ENCODE measurements at regions not wholly inside any gene's neighbourhood (a gene's known extent, or its start where the extent isn't known, plus 50 kb on each side); places are given as distances from the start of the nearest gene placed in this dataset.
A peak's percentile ranks its signal among the peaks of the same experiment; 100 is the strongest.
"Not testable (repeated sequence)": the region's sequence is repeated elsewhere in the genome, so short reads cannot be mapped to it uniquely, and the experiment has no call there.

- DNase-seq (ENCODE audit: low read depth, low spot score) = no peak
These were observed 51.3 kb upstream of the CADPS start for GRCh38 chr3:62926494-62926893.

GRCh38 chr3:62928256-62928655 lies 53.0 kb upstream of the CADPS start:
- DNase-seq (ENCODE audit: low read depth, low spot score) = no peak

GRCh38 chr3:62929771-62930170 lies 54.6 kb upstream of the CADPS start:
- DNase-seq (ENCODE audit: low read depth, low spot score) = no peak

DNA sequence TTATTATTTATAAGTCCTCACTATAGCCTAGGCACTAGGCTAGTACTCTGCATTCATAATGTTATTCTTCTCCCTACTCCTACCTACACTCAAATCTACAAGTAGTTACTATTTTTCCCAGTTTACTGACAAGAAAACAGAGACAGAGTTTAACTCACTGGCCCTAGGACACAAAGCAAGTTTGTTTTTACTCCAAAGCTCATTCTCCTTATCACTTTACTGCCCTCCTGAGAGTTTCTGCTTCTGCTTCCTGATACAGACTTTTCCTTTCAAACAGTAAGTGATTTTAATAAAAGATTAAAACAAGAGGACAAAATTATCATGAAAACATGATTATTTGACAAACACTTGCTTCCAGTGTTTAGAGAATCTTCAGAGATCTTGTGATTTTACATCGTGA lies 60.6 kb upstream of the CADPS start:
- no peak for DNase-seq (ENCODE audit: low read depth, low spot score)

DNA sequence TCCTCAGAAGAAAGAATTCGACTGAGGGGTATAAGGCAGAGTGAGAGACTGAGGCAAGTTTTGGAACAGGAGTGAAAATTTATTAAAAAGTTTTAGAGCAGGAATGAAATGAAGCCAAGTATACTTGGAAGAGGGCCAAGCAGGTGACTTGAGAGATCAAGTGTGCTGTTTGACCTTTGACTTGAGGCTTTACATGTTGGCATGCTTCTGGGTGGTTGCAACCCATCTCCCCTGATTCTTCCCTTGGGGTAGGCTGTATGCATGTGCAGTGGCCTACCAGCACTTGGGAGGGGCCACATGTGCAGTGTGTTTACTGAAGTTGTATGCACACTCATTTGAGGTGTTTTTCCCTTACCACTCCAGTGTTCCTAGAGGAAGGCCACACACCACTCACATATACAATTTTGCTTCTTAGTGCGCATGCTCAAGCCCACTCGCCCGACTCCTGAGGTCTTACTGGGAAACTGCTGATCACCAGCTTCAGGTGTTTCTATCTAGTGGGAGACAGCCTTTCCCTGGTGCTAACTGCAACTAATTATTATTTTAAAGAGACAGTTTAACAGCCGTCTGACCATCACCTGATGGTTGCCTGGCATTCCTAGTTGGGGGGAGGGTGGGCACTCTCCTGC lies 61.5 kb upstream of the CADPS start:
- no peak for DNase-seq (ENCODE audit: low read depth, low spot score)

DNA sequence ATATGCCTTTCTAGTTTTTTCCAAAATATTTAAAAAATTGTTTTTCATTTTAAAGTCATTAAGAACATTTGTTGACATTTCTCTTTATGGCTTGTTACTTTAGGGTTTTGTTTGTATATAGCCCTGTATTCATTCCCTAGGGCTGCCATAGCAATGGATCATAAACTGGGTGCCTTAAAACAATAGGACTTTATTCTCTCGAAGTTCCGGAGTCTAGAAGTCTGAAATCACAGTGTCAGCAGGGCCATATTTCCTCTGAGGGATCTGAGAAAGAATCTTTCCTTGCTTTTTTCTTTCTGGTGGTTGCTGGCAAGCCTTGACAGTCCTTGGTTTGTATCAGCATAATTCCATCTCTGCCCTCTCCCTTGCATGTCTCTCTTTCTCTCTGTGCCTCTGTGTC lies 63.4 kb upstream of the CADPS start:
- DNase-seq (ENCODE audit: low read depth, low spot score) = no peak

GRCh38 chr3:62939707-62940106 lies 64.5 kb upstream of the CADPS start:
- DNase-seq (ENCODE audit: low read depth, low spot score) = no peak

DNA sequence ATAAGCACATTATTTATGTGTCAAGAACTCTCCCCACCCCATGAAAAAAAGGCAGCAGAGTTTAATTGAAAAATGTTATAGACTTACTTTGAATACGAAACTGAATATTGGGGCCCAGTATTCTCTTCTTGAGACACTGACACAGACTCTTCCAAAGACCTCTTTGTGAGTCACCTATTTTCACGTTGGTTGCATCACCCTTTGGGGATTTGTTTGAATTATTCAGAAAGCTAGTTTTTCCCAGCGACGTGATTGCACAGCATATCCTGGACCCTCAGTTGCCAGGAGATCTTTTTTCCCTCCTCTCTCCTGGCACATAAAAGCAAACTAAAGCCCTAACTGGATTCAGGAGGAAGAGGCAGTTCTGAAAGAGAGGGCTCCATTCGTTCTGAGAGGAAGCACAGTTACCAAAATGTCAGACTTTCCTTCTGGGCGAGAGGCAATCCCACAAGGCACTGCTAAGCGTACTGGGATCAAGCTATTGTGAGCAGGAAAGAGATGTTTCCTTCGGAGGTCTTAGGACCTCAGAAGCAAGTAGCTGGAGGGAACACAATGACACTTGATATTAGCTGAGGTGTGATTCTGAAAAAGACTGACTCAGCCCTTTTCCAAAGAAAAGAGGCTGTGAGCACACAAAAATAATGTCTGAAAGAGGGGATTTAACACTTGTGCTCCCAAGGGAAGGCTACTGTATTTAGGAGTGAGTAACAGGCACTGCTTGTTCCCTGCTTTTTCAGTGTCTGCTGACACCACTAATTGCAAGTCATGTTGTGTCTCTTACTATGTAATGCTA lies 65.8 kb upstream of the CADPS start:
- no peak for DNase-seq (ENCODE audit: low read depth, low spot score)

- DNase-seq (ENCODE audit: low read depth, low spot score) = no peak
These were observed 67.0 kb upstream of the CADPS start for GRCh38 chr3:62942227-62942626.

DNA sequence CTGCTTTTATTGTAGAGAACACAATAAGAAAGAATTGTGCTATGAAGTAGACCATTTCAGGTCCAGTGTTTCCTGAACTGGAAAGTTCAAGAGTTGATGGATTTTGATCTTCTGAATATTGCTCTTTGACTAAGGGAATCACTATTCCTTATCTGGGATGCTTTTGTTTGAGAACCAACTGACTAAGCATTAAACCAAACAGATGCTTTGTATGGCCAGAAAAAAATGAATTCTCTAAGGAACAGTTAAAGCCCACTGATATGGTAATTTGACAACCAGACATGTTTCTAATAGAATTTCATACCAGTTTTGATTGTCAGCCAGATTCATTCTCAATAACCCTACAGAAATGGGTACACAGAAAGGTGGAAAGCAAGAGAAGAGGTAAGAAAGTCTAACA lies 67.5 kb upstream of the CADPS start:
- no peak for DNase-seq (ENCODE audit: low read depth, low spot score)

DNA sequence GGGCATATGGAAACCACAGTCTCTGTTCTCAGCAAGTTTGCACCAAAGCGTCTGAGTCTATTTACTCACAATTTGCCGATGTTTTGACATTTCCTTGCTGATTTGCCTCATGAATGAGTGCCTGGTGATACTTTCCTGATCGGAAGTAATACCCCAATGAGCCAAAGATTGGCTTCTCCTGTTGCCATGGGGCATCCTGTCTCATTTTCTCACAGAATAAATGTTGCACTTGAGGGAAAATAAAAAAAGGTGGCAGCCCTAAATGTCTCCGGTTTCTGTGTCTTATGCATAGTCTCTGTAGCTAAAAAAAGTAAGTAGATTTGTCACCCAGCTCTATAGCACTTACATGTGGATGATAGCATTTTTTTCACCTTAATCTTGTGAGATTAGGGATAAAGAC lies 73.7 kb upstream of the CADPS start:
- no peak for DNase-seq (ENCODE audit: low read depth, low spot score)

DNA sequence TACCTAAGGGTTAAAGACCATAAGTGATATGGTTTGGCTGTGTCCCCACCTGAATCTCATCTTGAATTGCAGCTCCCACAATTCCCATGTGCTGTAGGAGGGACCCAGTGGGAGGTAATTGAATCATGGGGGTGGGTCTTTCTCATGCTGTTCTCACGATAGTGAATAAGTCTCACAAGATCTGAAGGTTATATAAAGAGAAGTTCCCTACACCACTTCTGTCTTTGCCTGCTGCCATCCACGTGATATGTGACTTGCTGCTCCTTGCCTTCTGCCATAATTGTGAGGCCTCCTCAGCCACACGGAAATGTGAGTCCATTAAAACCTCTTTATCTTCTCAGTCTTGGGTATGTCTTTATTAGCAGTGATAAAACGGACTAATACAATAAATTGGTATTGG lies 75.0 kb upstream of the CADPS start:
- no peak for DNase-seq (ENCODE audit: low read depth, low spot score)

DNA sequence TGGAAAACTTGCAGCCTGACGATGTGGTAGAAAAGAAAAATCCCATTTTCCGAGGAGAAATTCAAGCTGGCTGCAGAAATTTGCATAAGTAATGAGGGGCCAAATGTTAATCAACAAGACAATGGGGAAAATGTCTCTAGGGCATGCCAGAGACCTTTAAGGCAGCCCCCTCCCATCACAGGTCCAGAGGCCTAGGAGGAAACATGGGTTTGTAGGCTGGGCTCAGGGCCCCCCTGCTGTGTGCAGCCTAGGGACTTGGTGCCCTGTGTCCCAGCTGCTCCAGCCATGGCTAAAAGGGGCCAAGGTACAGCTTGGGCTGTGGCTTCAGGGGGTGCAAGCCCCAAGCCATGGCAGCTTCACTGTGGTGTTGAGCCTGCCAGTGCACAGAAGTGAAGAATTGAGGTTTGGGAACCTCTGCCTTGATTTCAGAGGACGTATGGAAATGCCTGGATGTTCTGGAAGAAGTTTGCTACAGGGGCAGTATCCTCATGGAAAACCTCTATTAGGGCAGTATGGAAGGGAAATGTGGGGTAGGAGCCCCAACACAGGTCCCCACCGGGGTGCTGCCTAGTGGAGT lies 75.9 kb upstream of the CADPS start:
- DNase-seq (ENCODE audit: low read depth, low spot score) = peak; percentile 56

- DNase-seq (ENCODE audit: low read depth, low spot score) = not testable (repeated sequence)
These were observed 76.7 kb upstream of the CADPS start for GRCh38 chr3:62951880-62952279.

DNA sequence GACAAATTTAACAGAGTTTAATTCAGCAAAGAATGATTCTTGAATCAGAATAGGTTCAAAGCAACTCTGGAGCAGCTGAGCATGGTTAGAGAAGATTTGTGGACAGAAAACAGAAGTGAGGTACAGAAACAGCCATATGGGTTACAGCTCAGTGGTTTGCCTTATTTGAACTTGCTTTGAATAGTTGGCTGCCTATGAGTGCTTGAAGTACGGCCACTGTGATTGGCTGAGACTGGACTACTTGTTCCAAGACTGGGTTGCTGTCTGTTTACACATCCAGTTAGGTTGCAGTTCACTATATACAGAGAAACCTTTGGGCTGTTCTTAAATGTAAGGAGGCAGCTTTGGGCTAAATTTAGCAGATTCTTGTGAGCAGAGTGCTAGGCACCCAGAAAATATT lies 79.4 kb upstream of the CADPS start:
- DNase-seq (ENCODE audit: low read depth, low spot score) = no peak

DNA sequence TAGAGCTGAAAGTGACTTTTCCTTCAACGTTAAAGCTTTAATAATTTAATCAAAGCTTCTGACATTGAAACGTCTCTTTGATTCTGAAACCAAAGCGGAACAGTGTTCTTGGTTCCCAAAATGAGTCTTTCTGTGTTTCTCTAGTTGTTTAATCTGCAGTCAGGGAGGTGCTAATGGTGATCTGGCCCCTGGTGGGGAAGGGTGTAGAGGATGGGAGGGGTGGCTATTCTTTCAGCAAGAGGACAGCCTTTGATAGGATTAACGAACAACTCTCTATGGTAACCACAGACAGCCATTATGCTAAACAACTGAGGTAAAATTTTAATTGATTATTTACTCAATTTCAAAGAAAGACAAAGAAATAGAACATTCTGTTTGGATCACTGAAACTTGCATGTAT lies 79.9 kb upstream of the CADPS start:
- no peak for DNase-seq (ENCODE audit: low read depth, low spot score)

DNA sequence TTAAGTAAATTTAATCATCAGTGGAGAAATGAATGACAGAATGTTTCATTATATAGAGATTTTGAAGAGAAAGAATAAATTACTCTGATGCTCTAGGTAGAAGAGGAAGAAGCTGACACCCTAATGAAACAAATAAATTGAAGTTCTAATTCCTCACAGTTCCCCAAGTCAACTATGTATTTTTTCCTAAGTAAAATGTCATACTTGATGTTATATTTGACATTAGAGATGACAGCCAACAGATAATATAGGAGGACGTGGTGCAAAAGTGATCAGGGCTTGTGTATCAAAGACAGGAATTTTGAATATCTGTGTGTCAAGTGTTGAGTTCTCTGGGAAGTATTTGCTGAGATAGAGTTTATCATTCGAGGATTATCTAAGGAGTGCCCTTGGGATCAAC lies 81.2 kb upstream of the CADPS start:
- no peak for DNase-seq (ENCODE audit: low read depth, low spot score)

- DNase-seq (ENCODE audit: low read depth, low spot score) = no peak
These were observed 86.8 kb upstream of the CADPS start for GRCh38 chr3:62961874-62962556.

DNA sequence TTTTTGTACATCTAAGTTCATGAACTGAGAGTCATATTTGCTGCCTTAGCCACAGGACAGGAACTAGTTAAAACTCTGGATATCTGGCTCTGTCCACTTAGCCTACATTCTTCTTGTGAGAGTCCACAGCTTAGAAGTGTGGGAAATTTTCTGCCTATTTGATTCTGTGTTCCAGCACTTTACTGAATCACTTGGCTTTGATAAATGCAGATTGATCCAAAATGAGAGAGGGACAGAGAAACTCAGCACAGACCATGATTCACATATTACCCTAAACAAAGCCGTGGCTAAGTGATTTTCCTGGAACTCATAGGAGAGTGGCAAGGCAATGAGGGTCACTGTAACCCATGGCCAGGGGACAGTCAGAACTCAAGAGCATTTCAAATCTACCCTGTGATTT lies 87.5 kb upstream of the CADPS start:
- DNase-seq (ENCODE audit: low read depth, low spot score) = no peak

- DNase-seq (ENCODE audit: low read depth, low spot score) = no peak
These were observed 90.1 kb upstream of the CADPS start for GRCh38 chr3:62965311-62965710.

- no peak for DNase-seq (ENCODE audit: low read depth, low spot score)
These were observed 92.9 kb upstream of the CADPS start for GRCh38 chr3:62968128-62968527.

GRCh38 chr3:62970648-62971047 lies 95.4 kb upstream of the CADPS start:
- no peak for DNase-seq (ENCODE audit: low read depth, low spot score)

DNA sequence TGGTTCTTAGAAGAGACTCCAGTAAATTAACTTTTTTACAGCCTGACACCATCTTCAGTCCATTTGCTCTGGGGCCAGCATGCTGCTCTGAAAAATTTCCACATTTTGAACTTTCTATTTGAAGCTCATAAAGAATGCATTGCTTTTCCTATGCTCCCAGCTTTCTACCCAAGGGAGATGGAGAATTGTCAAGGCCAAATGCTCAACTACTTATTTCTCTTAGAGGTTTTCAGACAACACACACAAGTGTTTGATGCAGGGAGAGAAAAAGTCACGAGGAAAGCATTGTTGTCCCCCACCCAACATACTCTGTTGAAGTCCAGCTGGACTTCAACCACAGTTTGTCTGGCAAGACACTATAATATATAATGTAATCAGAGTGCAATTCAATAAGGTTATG lies 100.3 kb upstream of the CADPS start:
- no peak for DNase-seq (ENCODE audit: low read depth, low spot score)

Data from iPS DF 19.7 (cell line).